ENCODE measurements at regions not wholly inside any gene's neighbourhood (a gene's known extent, or its start where the extent isn't known, plus 50 kb on each side); places are given as distances from the start of the nearest gene placed in this dataset.

- DNase-seq (ENCODE audit: extremely low read depth in 1 of 2, low read depth in 1 of 2) = no peak
Observed at GRCh38 chr12:46433829-46434228, 61.3 kb upstream of the SLC38A2 start.

- DNase-seq (ENCODE audit: extremely low read depth in 1 of 2, low read depth in 1 of 2) = no peak
Observed at GRCh38 chr12:46432325-46432724, 59.8 kb upstream of the SLC38A2 start.

GRCh38 chr12:46430340-46430948 is 57.9 kb upstream of the SLC38A2 start:
- no peak for DNase-seq (ENCODE audit: extremely low read depth in 1 of 2, low read depth in 1 of 2)
